H1 (cell line): ENCODE measurements at regions not wholly inside any gene's neighbourhood (a gene's known extent, or its start where the extent isn't known, plus 50 kb on each side); places are given as distances from the start of the nearest gene placed in this dataset.

Source experiments
- CTCF ChIA-PET: fragments of 300-600 bp; sonication (Branson Sonifier 250); formaldehyde crosslinking; loops from one replicate; lab custom pipeline; 2021; ENCODE audit not compliant: partially characterized antibody; lab: Charles Lee
- POLR2A ChIA-PET: fragments of 300-600 bp; sonication (Branson Sonifier 250); formaldehyde crosslinking; loops from one replicate; lab custom pipeline; 2021; ENCODE audit warnings: inconsistent platforms; ENCODE audit not compliant: partially characterized antibody; lab: Charles Lee
- DNase-seq, 2 experiments: peaks; one replicate each; pipeline versions ENCODE4 v3.0.0 to v3.0.0-alpha.2; 2010 to 2022; ENCODE audit warnings: low spot score in 2 of 2, low read depth in 1 of 2, mixed read lengths in 1 of 2
- FAIRE-seq: peaks from 2 replicates; lab custom pipeline; 2011; peaks lifted over from hg19 to GRCh38; lab: Jason Lieb, UNC
- H2AFZ ChIP-seq: 2 replicates; pipeline ENCODE4 v1.8.1; 2012; ENCODE audit warnings: low read length, inconsistent platforms
- H2AK5ac ChIP-seq: 2 replicates; pipeline ENCODE4 v1.6.1; 2013; ENCODE audit warnings: low read depth, low read length
- H2BK120ac ChIP-seq: replicated peaks from 2 replicates; pipeline ENCODE3; 2013; ENCODE audit warnings: low read depth, low read length, inconsistent platforms
- H2BK12ac ChIP-seq: 2 replicates; pipeline ENCODE4 v1.6.1; 2013; ENCODE audit warnings: low read depth, low read length
- H2BK15ac ChIP-seq: 2 replicates; pipeline ENCODE4 v1.6.1; 2013; ENCODE audit warnings: low read length
- H2BK20ac ChIP-seq: 2 replicates; pipeline ENCODE4 v1.6.1; 2013; ENCODE audit warnings: low read length
- H2BK5ac ChIP-seq: 2 replicates; pipeline ENCODE4 v1.6.1; 2013; ENCODE audit warnings: low read depth, low read length
- H3K14ac ChIP-seq: 2 replicates; pipeline ENCODE4 v1.6.1; 2013; ENCODE audit warnings: inconsistent platforms; ENCODE audit not compliant: insufficient read length
- H3K18ac ChIP-seq: 2 replicates; pipeline ENCODE4 v1.6.1; 2013; ENCODE audit warnings: low read length; ENCODE audit errors: extremely low read depth
- H3K23ac ChIP-seq: 2 replicates; pipeline ENCODE4 v1.6.1; 2013; ENCODE audit warnings: inconsistent platforms; ENCODE audit not compliant: insufficient read length
- H3K23me2 ChIP-seq: 2 replicates; pipeline ENCODE4 v1.6.1; 2013; ENCODE audit warnings: low read depth, low read length
- H3K27ac ChIP-seq: 2 replicates; pipeline ENCODE4 v1.6.1; 2011; ENCODE audit warnings: low read depth, low read length, inconsistent platforms
- H3K27me3 ChIP-seq, 4 experiments: replicated peaks in 1 of 4; 1 replicate in 1 of 4; 2 replicates in 3 of 4; pipeline versions ENCODE4 v1.6.1 to v1.8.1; 2011 to 2013; ENCODE audit warnings: low read length in 3 of 4, mild to moderate bottlenecking in 3 of 4, inconsistent platforms in 2 of 4, mixed read lengths in 2 of 4, moderate library complexity in 1 of 4; ENCODE audit not compliant: control insufficient read depth in 3 of 4, insufficient read depth in 3 of 4; ENCODE audit errors: extremely low read depth in 1 of 4
- H3K36me3 ChIP-seq, 4 experiments: 2 replicates each; pipeline versions ENCODE4 v1.6.1 to v1.8.1; 2011 to 2013; ENCODE audit warnings: mild to moderate bottlenecking in 4 of 4, low read length in 3 of 4, moderate library complexity in 2 of 4, control low read depth in 1 of 4, inconsistent platforms in 1 of 4; ENCODE audit not compliant: insufficient read depth in 4 of 4, control insufficient read depth in 2 of 4
- H3K4ac ChIP-seq: replicated peaks from 2 replicates; pipeline ENCODE3; 2013; ENCODE audit warnings: low read length, low read depth, mixed read lengths, inconsistent platforms; ENCODE audit not compliant: insufficient read length
- H3K4me1 ChIP-seq, 4 experiments: replicated peaks in 1 of 4; 1 replicate in 1 of 4; 2 replicates in 3 of 4; pipeline versions ENCODE4 v1.6.1 to v1.8.1; 2011 to 2013; ENCODE audit warnings: low read length in 3 of 4, inconsistent platforms in 2 of 4, mixed read lengths in 1 of 4; ENCODE audit not compliant: insufficient read depth in 4 of 4, control insufficient read depth in 3 of 4
- H3K4me2 ChIP-seq, 2 experiments: 2 replicates each; pipeline versions ENCODE4 v1.6.1 to v1.8.1; 2011 to 2013; ENCODE audit warnings: low read depth in 2 of 2, low read length in 2 of 2, control low read depth in 1 of 2, inconsistent platforms in 1 of 2, mild to moderate bottlenecking in 1 of 2; ENCODE audit not compliant: insufficient read depth in 1 of 2
- H3K4me3 ChIP-seq, 4 experiments: fragments of 200-600, 300-600 bp in 1 of 4; sonication (generic), shearing (Covaris generic), sonication (Bioruptor Twin) in 1 of 4; 2 replicates each; pipeline versions ENCODE4 v1.5.1 to v1.8.1; 2011 to 2016; ENCODE audit warnings: low read length in 4 of 4, low read depth in 3 of 4, control low read depth in 2 of 4, inconsistent platforms in 2 of 4, mild to moderate bottlenecking in 2 of 4, mixed read lengths in 1 of 4, moderate library complexity in 1 of 4; ENCODE audit not compliant: insufficient read depth in 2 of 4; ENCODE audit errors: extremely low read depth in 1 of 4
- H3K56ac ChIP-seq: replicated peaks from 2 replicates; pipeline ENCODE3; 2013; ENCODE audit warnings: low read depth, mild to moderate bottlenecking, mixed read lengths, low read length, inconsistent platforms; ENCODE audit not compliant: insufficient read length
- H3K79me1 ChIP-seq: 2 replicates; pipeline ENCODE4 v1.6.1; 2013; ENCODE audit warnings: low read depth, low read length, control low read depth
- H3K79me2 ChIP-seq, 2 experiments: 2 replicates each; pipeline versions ENCODE4 v1.6.1 to v1.8.1; 2012 to 2013; ENCODE audit warnings: low read length in 2 of 2, mild to moderate bottlenecking in 2 of 2, inconsistent platforms in 1 of 2; ENCODE audit not compliant: insufficient read depth in 2 of 2, control insufficient read depth in 1 of 2
- H3K9ac ChIP-seq, 4 experiments: replicated peaks in 1 of 4; 1 replicate in 1 of 4; 2 replicates in 3 of 4; pipeline versions ENCODE4 v1.6.1 to v1.8.1; 2011 to 2013; ENCODE audit warnings: low read depth in 3 of 4, low read length in 3 of 4, control low read depth in 2 of 4, mild to moderate bottlenecking in 2 of 4, moderate library complexity in 2 of 4, inconsistent platforms in 1 of 4; ENCODE audit errors: extremely low read depth in 1 of 4
- H3K9me3 ChIP-seq, 2 experiments: 2 replicates each; pipeline versions ENCODE4 v1.6.1 to v1.8.1; 2012 to 2013; ENCODE audit warnings: mild to moderate bottlenecking in 2 of 2, moderate library complexity in 2 of 2, control low read depth in 1 of 2, inconsistent platforms in 1 of 2, low read depth in 1 of 2, low read length in 1 of 2, mixed read lengths in 1 of 2; ENCODE audit not compliant: insufficient read depth in 2 of 2
- H4K20me1 ChIP-seq, 2 experiments: replicated peaks in 1 of 2; 2 replicates each; pipeline versions ENCODE3 to v1.8.1; 2011 to 2013; ENCODE audit warnings: inconsistent platforms in 2 of 2, low read length in 2 of 2, mild to moderate bottlenecking in 1 of 2; ENCODE audit not compliant: insufficient read depth in 2 of 2, control insufficient read depth in 1 of 2
- H4K5ac ChIP-seq: 2 replicates; pipeline ENCODE4 v1.6.1; 2013; ENCODE audit warnings: low read length, low read depth, mixed read lengths, inconsistent platforms; ENCODE audit not compliant: insufficient read length
- H4K8ac ChIP-seq: 2 replicates; pipeline ENCODE4 v1.8.0; 2013; ENCODE audit warnings: mild to moderate bottlenecking, moderate library complexity, low read length, inconsistent platforms; ENCODE audit not compliant: insufficient read depth; ENCODE audit errors: extremely low read depth
- H4K91ac ChIP-seq: replicated peaks from 2 replicates; pipeline ENCODE3; 2013; ENCODE audit warnings: low read length, mixed read lengths, inconsistent platforms; ENCODE audit not compliant: insufficient read length
- ATF2 ChIP-seq: IDR thresholded peaks from 2 replicates; pipeline ENCODE4 v1.6.1; 2012; ENCODE audit warnings: low read length, inconsistent platforms
- ATF3 ChIP-seq: IDR thresholded peaks from 2 replicates; pipeline ENCODE4 v1.6.1; 2011; ENCODE audit warnings: low read depth, mild to moderate bottlenecking, low read length; ENCODE audit not compliant: insufficient read depth
- BACH1 ChIP-seq: IDR thresholded peaks from 2 replicates; pipeline ENCODE4 v1.6.1; 2012; ENCODE audit warnings: low read length, improper control_type of control experiment
- BRCA1 ChIP-seq: IDR thresholded peaks from 2 replicates; pipeline ENCODE4 v1.6.1; 2012; ENCODE audit warnings: low read depth, low read length, improper control_type of control experiment
- CHD2 ChIP-seq: IDR thresholded peaks from 2 replicates; pipeline ENCODE4 v1.6.1; 2012; ENCODE audit warnings: low read length, improper control_type of control experiment
- CTCF ChIP-seq, 3 experiments: IDR thresholded peaks; 1 replicate in 2 of 3; 2 replicates in 1 of 3; pipeline versions ENCODE4 v1.5.1 to v1.6.1; 2011; ENCODE audit warnings: low read length in 3 of 3, mild to moderate bottlenecking in 3 of 3, inconsistent platforms in 2 of 3, low read depth in 1 of 3, moderate library complexity in 1 of 3; ENCODE audit not compliant: insufficient read depth in 1 of 3; ENCODE audit errors: control extremely low read depth in 1 of 3
- NRF1 ChIP-seq: IDR thresholded peaks from 2 replicates; pipeline ENCODE4 v1.6.1; 2011; ENCODE audit warnings: mild to moderate bottlenecking, low read depth, low read length, improper control_type of control experiment
- SIN3A ChIP-seq, 2 experiments: IDR thresholded peaks in 1 of 2; conservative IDR thresholded peaks in 1 of 2; 2 replicates each; pipeline ENCODE4 v1.6.1; 2011 to 2012; ENCODE audit warnings: low read length in 2 of 2, improper control_type of control experiment in 1 of 2, low read depth in 1 of 2, mild to moderate bottlenecking in 1 of 2
- SUZ12 ChIP-seq: fragments of 200-600 bp; sonication (generic); IDR thresholded peaks from 2 replicates; pipeline ENCODE4 v1.6.1; 2012; ENCODE audit warnings: mild to moderate bottlenecking, inconsistent platforms, low read length, moderate library complexity, mixed read lengths
- TCF12 ChIP-seq: IDR thresholded peaks from 2 replicates; pipeline ENCODE4 v1.6.1; 2011; ENCODE audit warnings: low read depth, mild to moderate bottlenecking, low read length
- WGBS, 2 experiments: shearing (Covaris generic) in 1 of 2; methylation state at CpG; one replicate each; pipeline versions ENCODE4 v1.1.6 to v1.1.7; 2013 to 2015; ENCODE audit warnings: low lambda C conversion rate in 2 of 2, mixed read lengths in 2 of 2, inconsistent platforms in 1 of 2, low coverage in 1 of 2, missing lambda C conversion rate in 1 of 2; ENCODE audit not compliant: insufficient replicate concordance in 2 of 2, insufficient coverage in 1 of 2, insufficient read length in 1 of 2; ENCODE audit errors: extremely low coverage in 1 of 2, missing lambda C conversion rate in 1 of 2; 5-methylcytosine and 5-hydroxymethylcytosine counted together

GRCh38 chr14:40674502-40674901 lies 932.2 kb upstream of the LRFN5 start:
- no peak overlapping the region for H2AK5ac ChIP-seq
- no peak overlapping the region for H3K56ac ChIP-seq
- CTCF ChIA-PET: no interaction called here
- no peak overlapping the region for H3K18ac ChIP-seq
- no peak overlapping the region for H2AFZ ChIP-seq
- H3K9ac ChIP-seq: no peak overlapping the region
- 0 out of 4 replicates have a peak, but pooled peaks cover 0 to 4% of the 10 kb centered on the region in 2 experiments for H3K9me3 ChIP-seq
- no peak overlapping the region for H3K23ac ChIP-seq
- no peak overlapping the region for H3K4me3 ChIP-seq
- no peaks in the 10 kb centered on the region for H4K20me1 ChIP-seq
- H2BK120ac ChIP-seq: no peak overlapping the region
- H2BK20ac ChIP-seq: no peak overlapping the region
- POLR2A ChIA-PET: no interaction called here
- no peak overlapping the region for H3K4ac ChIP-seq
- no peak overlapping the region for H4K5ac ChIP-seq
- no peaks in the 10 kb centered on the region for H3K79me2 ChIP-seq
- no peak overlapping the region for H3K4me2 ChIP-seq
- H2BK5ac ChIP-seq: no peak overlapping the region
- WGBS, 2 experiments: 97% methylated on average over 1 of the region's 1 CpG; no CpG with 5 or more reads in 1 of the 2 experiments
- no peaks in the 10 kb centered on the region for H3K27me3 ChIP-seq
- H3K14ac ChIP-seq: no peak overlapping the region
- H3K23me2 ChIP-seq: no peaks in the 10 kb centered on the region
- H3K36me3 ChIP-seq: no peaks in the 10 kb centered on the region
- H2BK15ac ChIP-seq: no peak overlapping the region
- H3K4me1 ChIP-seq: no peaks in the 10 kb centered on the region
- no peak overlapping the region for H4K91ac ChIP-seq
- no peak for DNase-seq
- H4K8ac ChIP-seq: no peak overlapping the region
- no peak overlapping the region for H2BK12ac ChIP-seq
- H3K79me1 ChIP-seq: no peaks in the 10 kb centered on the region
- no peak overlapping the region for H3K27ac ChIP-seq
- FAIRE-seq: no peak
- no peak for TF ChIP-seq BACH1
- no peak for TF ChIP-seq ATF2
- TF ChIP-seq NRF1: no peak
- TF ChIP-seq CTCF (IDR thresholded peaks at IDR 0.05; ENCODE audit: control extremely low read depth in 1 of 3, insufficient read depth in 1 of 3, low read depth in 1 of 3, low read length in 3 of 3): no peak
- no peak for TF ChIP-seq CHD2
- TF ChIP-seq BRCA1: no peak
- TF ChIP-seq TCF12: no peak
- no peak for TF ChIP-seq ATF3
- TF ChIP-seq SIN3A (conservative IDR thresholded peaks at IDR 0.05 in 1 of 2, IDR thresholded peaks at IDR 0.05 in 1 of 2; ENCODE audit: low read depth in 1 of 2, low read length in 2 of 2): no peak
- TF ChIP-seq SUZ12: no peak
